WTC11 (cell line): ENCODE measurements at regions not wholly inside any gene's neighbourhood (a gene's known extent, or its start where the extent isn't known, plus 50 kb on each side); places are given as distances from the start of the nearest gene placed in this dataset.

Experiments used
- ATF3 ChIP-seq: sonication (generic); formaldehyde crosslinking; conservative IDR thresholded peaks from 2 replicates; pipeline ENCODE4 v1.8.1; 2022; ENCODE audit warnings: mild to moderate bottlenecking, missing genetic modification reagents
- CTCF ChIP-seq: fragments of 200-600 bp; IDR thresholded peaks from 2 replicates; pipeline ENCODE4 v1.8.0; 2022; ENCODE audit warnings: antibody characterized with exemption
- ELF4 ChIP-seq: sonication (generic); formaldehyde crosslinking; IDR thresholded peaks from 2 replicates; pipeline ENCODE4 v1.8.1; 2022; ENCODE audit warnings: low read depth, mild to moderate bottlenecking, moderate library complexity, missing genetic modification reagents
- FOXJ3 ChIP-seq: sonication (generic); formaldehyde crosslinking; IDR thresholded peaks from 2 replicates; pipeline ENCODE4 v1.9.0; 2021; ENCODE audit warnings: missing genetic modification reagents, mild to moderate bottlenecking, borderline replicate concordance
- MAX ChIP-seq: sonication (generic); formaldehyde crosslinking; IDR thresholded peaks from 2 replicates; pipeline ENCODE4 v1.8.0; 2022; ENCODE audit warnings: mild to moderate bottlenecking, missing genetic modification reagents
- ZNF138 ChIP-seq: sonication (generic); formaldehyde crosslinking; conservative IDR thresholded peaks from 2 replicates; pipeline ENCODE4 v1.8.1; 2022; ENCODE audit warnings: mild to moderate bottlenecking, moderate library complexity, missing genetic modification reagents
- ZNF423 ChIP-seq: fragments of 250-450 bp; sonication (Bioruptor Pico); IDR thresholded peaks from 2 replicates; pipeline ENCODE4 v2.1.2; 2022; ENCODE audit warnings: mild to moderate bottlenecking, moderate library complexity
- ZNF671 ChIP-seq: fragments of 250-450 bp; sonication (Bioruptor Pico); IDR thresholded peaks from 2 replicates; pipeline ENCODE4 v1.8.0; 2021; ENCODE audit warnings: mild to moderate bottlenecking

- TF ChIP-seq CTCF (no peak), FOXJ3 (CRISPR knock-in tag) (no peak), MAX (no peak), ELF4 (no peak), ATF3 (CRISPR knock-in tag) (no peak), ZNF423 (CRISPR knock-in tag) (no peak), ZNF138 (CRISPR knock-in tag) (no peak), ZNF671 (CRISPR knock-in tag) (no peak)
Observed at GRCh38 chr10:23869996-23870395, 338.9 kb upstream of the KIAA1217 start.
